GM12878 (cell line): ENCODE measurements at regions not wholly inside any gene's neighbourhood (a gene's known extent, or its start where the extent isn't known, plus 50 kb on each side); places are given as distances from the start of the nearest gene placed in this dataset.

Experiments used
- ATAC-seq: fragments of 200-7000 bp; cut with Tn5 transposase; 3 replicates; pipeline ENCODE4 v1.9.1; 2020; ENCODE audit warnings: mild to moderate bottlenecking, moderate library complexity
- BruUV-seq: library from RNA; stranded (reverse); fragments of 400-500 nt; replicated peaks from 2 replicates; lab custom pipeline; 2021; lab: Mats Ljungman, UMichigan
- CTCF ChIA-PET: fragments of 300-600 bp; sonication (Branson Sonifier 250); formaldehyde crosslinking; extraction: SDS; loops from one replicate; lab custom pipeline; 2021; ENCODE audit warnings: inconsistent platforms; lab: Yijun Ruan, JAX
- POLR2A ChIA-PET: fragments of 350-600 bp; formaldehyde crosslinking; extraction: SDS; loops from one replicate; lab custom pipeline; 2021; ENCODE audit warnings: inconsistent platforms; lab: Charles Lee
- RAD21 ChIA-PET: fragments of 300-600 bp; sonication (Branson Sonifier 250); formaldehyde crosslinking; loops from one replicate; lab custom pipeline; 2023; ENCODE audit warnings: antibody characterized with exemption; ENCODE audit not compliant: unreplicated experiment; lab: Charles Lee
- SMC1A ChIA-PET: fragments of 300-600 bp; sonication (Branson Sonifier 250); formaldehyde crosslinking; loops from one replicate; lab custom pipeline; 2023; ENCODE audit not compliant: unreplicated experiment, uncharacterized antibody; lab: Charles Lee
- DNase-seq: peaks from one replicate; pipeline ENCODE4 v3.0.0-alpha.2; 2011; ENCODE audit warnings: low read depth, low spot score
- FAIRE-seq: peaks from 3 replicates; lab custom pipeline; 2011; peaks lifted over from hg19 to GRCh38; lab: Jason Lieb, UNC
- H2AFZ ChIP-seq: 2 replicates; pipeline ENCODE4 v1.6.0; 2011; ENCODE audit warnings: low read depth, low read length, control low read depth; ENCODE audit not compliant: control insufficient read depth
- H3K27ac ChIP-seq: 2 replicates; pipeline ENCODE4 v1.5.1; 2011; ENCODE audit warnings: control low read depth; ENCODE audit not compliant: control insufficient read depth, insufficient read depth
- H3K27me3 ChIP-seq, 2 experiments: replicated peaks in 1 of 2; 2 replicates each; pipeline versions ENCODE4 v1.6.0 to v1.6.1; 2011; ENCODE audit warnings: low read length in 1 of 2; ENCODE audit not compliant: control insufficient read depth in 2 of 2, insufficient read depth in 2 of 2
- H3K36me3 ChIP-seq, 2 experiments: 2 replicates each; pipeline ENCODE4 v1.5.1; 2011; ENCODE audit warnings: low read length in 1 of 2; ENCODE audit not compliant: control insufficient read depth in 2 of 2, insufficient read depth in 2 of 2
- H3K4me1 ChIP-seq: 2 replicates; pipeline ENCODE4 v1.6.1; 2011; ENCODE audit warnings: mild to moderate bottlenecking, low read length, moderate library complexity, mixed read lengths; ENCODE audit not compliant: control insufficient read depth, insufficient read depth
- H3K4me2 ChIP-seq: 2 replicates; pipeline ENCODE4 v1.6.0; 2011; ENCODE audit warnings: control low read depth; ENCODE audit not compliant: control insufficient read depth, insufficient read depth
- H3K4me3 ChIP-seq: fragments of 200-600 bp; sonication (generic); 2 replicates; pipeline ENCODE4 v1.5.1; 2016
- H3K79me2 ChIP-seq: 2 replicates; pipeline ENCODE4 v1.6.0; 2011; ENCODE audit warnings: low read length; ENCODE audit not compliant: control insufficient read depth, insufficient read depth
- H3K9ac ChIP-seq: 2 replicates; pipeline ENCODE4 v1.8.0; 2011; ENCODE audit warnings: low read length, control low read depth, mixed read lengths; ENCODE audit not compliant: control insufficient read depth, insufficient read depth
- H3K9me3 ChIP-seq: replicated peaks from 3 replicates; pipeline ENCODE4 v1.5.1; 2011; ENCODE audit warnings: mild to moderate bottlenecking, low read length; ENCODE audit not compliant: control insufficient read depth, insufficient read depth
- H4K20me1 ChIP-seq: 2 replicates; pipeline ENCODE4 v1.6.0; 2011; ENCODE audit not compliant: control insufficient read depth, insufficient read depth
- BRCA1 ChIP-seq: IDR thresholded peaks from 2 replicates; pipeline ENCODE4 v1.6.1; 2011; ENCODE audit warnings: low read depth, low read length, improper control_type of control experiment
- ETV6 ChIP-seq, 2 experiments: fragments of 450-650 bp in 1 of 2; IDR thresholded peaks in 1 of 2; conservative IDR thresholded peaks in 1 of 2; 2 replicates each; pipeline ENCODE4 v1.6.1; 2014; ENCODE audit warnings: antibody characterized with exemption in 1 of 2, borderline replicate concordance in 1 of 2, low read depth in 1 of 2, mild to moderate bottlenecking in 1 of 2, moderate library complexity in 1 of 2
- HDGF ChIP-seq: fragments of 450-650 bp; IDR thresholded peaks from 2 replicates; pipeline ENCODE4 v1.6.1; 2016; ENCODE audit warnings: antibody characterized with exemption
- SP1 ChIP-seq: IDR thresholded peaks from one replicate; pipeline ENCODE4 v1.6.1; 2011; ENCODE audit warnings: low read depth, low read length
- TAF1 ChIP-seq: IDR thresholded peaks from 2 replicates; pipeline ENCODE4 v1.6.1; 2011; ENCODE audit warnings: mild to moderate bottlenecking, low read depth, low read length, borderline replicate concordance
- WGBS: methylation state at CpG from one replicate; pipeline ENCODE4 v1.1.6; 2016; ENCODE audit warnings: low lambda C conversion rate; ENCODE audit not compliant: insufficient replicate concordance, insufficient coverage; ENCODE audit errors: missing lambda C conversion rate; 5-methylcytosine and 5-hydroxymethylcytosine counted together
- in situ Hi-C: fragments of 300-500 bp; cut with MboI; formaldehyde crosslinking; loops from 9 replicates; pipeline ENCODE4 v1.14.3; 2018; ENCODE audit warnings: mixed read lengths
- intact Hi-C: fragments of 100-400 bp; cut with micrococcal nuclease; formaldehyde crosslinking; loops from one replicate; pipeline ENCODE4 v1.14.2; 2022; ENCODE audit not compliant: unreplicated experiment
- TF ChIP-seq, protein P1 (sequence below): fragments of 450-650 bp; IDR thresholded peaks from 2 replicates; pipeline ENCODE4 v1.6.1; 2017; ENCODE audit warnings: mild to moderate bottlenecking, low read depth, inconsistent platforms; ENCODE audit not compliant: poor library complexity, severe bottlenecking

- DNase-seq: no peak
- RAD21 ChIA-PET: no interaction called here
- WGBS: 0% methylated on average over 1 of the region's 1 CpG
- H3K4me2 ChIP-seq: no peak overlapping the region
- no peak overlapping the region for H3K27ac ChIP-seq
- H2AFZ ChIP-seq: no peak overlapping the region
- H3K4me1 ChIP-seq: no peaks in the 10 kb centered on the region
- H3K9me3 ChIP-seq: no peaks in the 10 kb centered on the region; the same call in 2 of the 3 replicates
- no peaks in the 10 kb centered on the region for H4K20me1 ChIP-seq
- H3K4me3 ChIP-seq: no peak overlapping the region
- FAIRE-seq: no peak
- POLR2A ChIA-PET: no interaction called here
- no peaks in the 10 kb centered on the region for H3K27me3 ChIP-seq
- intact Hi-C loops: no loop called here
- no peak for ATAC-seq
- BruUV-seq: no TSS peak
- no peaks in the 10 kb centered on the region for H3K79me2 ChIP-seq
- no peak overlapping the region for H3K9ac ChIP-seq
- no peaks in the 10 kb centered on the region for H3K36me3 ChIP-seq
- TF ChIP-seq TAF1 (no peak), ETV6 (conservative IDR thresholded peaks at IDR 0.05 in 1 of 2, IDR thresholded peaks at IDR 0.05 in 1 of 2; ENCODE audit: borderline replicate concordance in 1 of 2, low read depth in 1 of 2) (no peak), SP1 (no peak)
- TF ChIP-seq, all 136 proteins: peak for 0
- ChIA-PET SMC1A (no interaction called here), CTCF (no interaction called here)
- in situ Hi-C loops: no loop called here
Observed at GRCh38 chr21:27062443-27062842, 95.6 kb upstream of the ADAMTS5 start.

DNA sequence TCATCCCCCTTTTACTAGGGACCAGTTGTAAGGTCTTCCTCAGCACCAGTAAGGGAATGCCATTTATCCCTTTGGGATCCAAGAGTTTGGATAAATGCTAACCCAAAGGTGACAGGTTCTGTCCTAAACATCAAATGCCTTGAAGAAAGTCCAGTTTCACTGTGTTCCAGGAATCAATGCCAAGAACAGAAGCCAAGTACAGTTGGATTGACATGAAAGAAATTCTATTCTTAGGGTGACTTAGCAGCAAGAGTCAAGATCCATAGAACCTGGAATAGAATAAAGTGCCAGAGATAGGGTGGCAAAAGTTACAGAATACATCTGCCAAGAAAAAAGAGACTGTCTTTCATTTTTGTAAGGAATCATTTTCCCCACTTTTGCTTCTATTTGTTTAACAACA is 94.9 kb upstream of the ADAMTS5 start:
- in situ Hi-C loops (no loop called here), intact Hi-C loops (no loop called here)
- TF ChIP-seq HDGF (no peak), TAF1 (no peak), BRCA1 (no peak)
- TF ChIP-seq, protein P1, sequence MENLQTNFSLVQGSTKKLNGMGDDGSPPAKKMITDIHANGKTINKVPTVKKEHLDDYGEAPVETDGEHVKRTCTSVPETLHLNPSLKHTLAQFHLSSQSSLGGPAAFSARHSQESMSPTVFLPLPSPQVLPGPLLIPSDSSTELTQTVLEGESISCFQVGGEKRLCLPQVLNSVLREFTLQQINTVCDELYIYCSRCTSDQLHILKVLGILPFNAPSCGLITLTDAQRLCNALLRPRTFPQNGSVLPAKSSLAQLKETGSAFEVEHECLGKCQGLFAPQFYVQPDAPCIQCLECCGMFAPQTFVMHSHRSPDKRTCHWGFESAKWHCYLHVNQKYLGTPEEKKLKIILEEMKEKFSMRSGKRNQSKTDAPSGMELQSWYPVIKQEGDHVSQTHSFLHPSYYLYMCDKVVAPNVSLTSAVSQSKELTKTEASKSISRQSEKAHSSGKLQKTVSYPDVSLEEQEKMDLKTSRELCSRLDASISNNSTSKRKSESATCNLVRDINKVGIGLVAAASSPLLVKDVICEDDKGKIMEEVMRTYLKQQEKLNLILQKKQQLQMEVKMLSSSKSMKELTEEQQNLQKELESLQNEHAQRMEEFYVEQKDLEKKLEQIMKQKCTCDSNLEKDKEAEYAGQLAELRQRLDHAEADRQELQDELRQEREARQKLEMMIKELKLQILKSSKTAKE: no peak
- no peak overlapping the region for H3K4me3 ChIP-seq
- H3K9me3 ChIP-seq: no peaks in the 10 kb centered on the region; the same call in 2 of the 3 replicates
- CTCF ChIA-PET: no interaction called here
- BruUV-seq: no TSS peak
- no peaks in the 10 kb centered on the region for H3K79me2 ChIP-seq
- no peak overlapping the region for H3K4me2 ChIP-seq
- H3K36me3 ChIP-seq: no peaks in the 10 kb centered on the region
- POLR2A ChIA-PET: no interaction called here
- H4K20me1 ChIP-seq: no peaks in the 10 kb centered on the region
- H3K27me3 ChIP-seq: no peaks in the 10 kb centered on the region
- RAD21 ChIA-PET: no interaction called here
- DNase-seq (no peak), FAIRE-seq (no peak), ATAC-seq (no peak)
- H2AFZ ChIP-seq: no peak overlapping the region
- no peak overlapping the region for H3K27ac ChIP-seq
- SMC1A ChIA-PET: no interaction called here
- no peaks in the 10 kb centered on the region for H3K4me1 ChIP-seq
- H3K9ac ChIP-seq: no peak overlapping the region
